Osteoblast (primary cell): ENCODE measurements at regions not wholly inside any gene's neighbourhood (a gene's known extent, or its start where the extent isn't known, plus 50 kb on each side); places are given as distances from the start of the nearest gene placed in this dataset.

Experiments used
- DNase-seq: peaks from one replicate; pipeline ENCODE4 v3.0.0; 2011; ENCODE audit warnings: low spot score, mixed read lengths; ENCODE audit not compliant: insufficient read length; ENCODE audit errors: missing footprints
- H2AFZ ChIP-seq: 2 replicates; pipeline ENCODE4 v1.6.0; 2011; ENCODE audit warnings: mild to moderate bottlenecking, low read length
- H3K27ac ChIP-seq: 2 replicates; pipeline ENCODE4 v1.5.1; 2011; ENCODE audit warnings: mild to moderate bottlenecking, low read depth, low read length, moderate library complexity
- H3K27me3 ChIP-seq: 2 replicates; pipeline ENCODE4 v1.6.0; 2012; ENCODE audit warnings: mild to moderate bottlenecking, control low read depth, inconsistent platforms, low read length, moderate library complexity; ENCODE audit not compliant: insufficient read depth
- H3K36me3 ChIP-seq: 2 replicates; pipeline ENCODE4 v1.5.1; 2011; ENCODE audit warnings: mild to moderate bottlenecking, low read length, control low read depth, moderate library complexity; ENCODE audit not compliant: insufficient read depth
- H3K4me1 ChIP-seq: 2 replicates; pipeline ENCODE4 v1.5.1; 2011; ENCODE audit warnings: mild to moderate bottlenecking, low read length, control low read depth, moderate library complexity; ENCODE audit not compliant: insufficient read depth
- H3K4me2 ChIP-seq: 2 replicates; pipeline ENCODE4 v1.6.0; 2011; ENCODE audit warnings: mild to moderate bottlenecking, low read length; ENCODE audit not compliant: insufficient read depth
- H3K4me3 ChIP-seq: fragments of 200-600 bp; sonication (generic); 3 replicates; pipeline ENCODE4 v1.5.1; 2012; ENCODE audit warnings: mild to moderate bottlenecking, low read length, inconsistent platforms; ENCODE audit not compliant: insufficient read depth
- H3K79me2 ChIP-seq: 2 replicates; pipeline ENCODE4 v1.6.0; 2012; ENCODE audit warnings: mild to moderate bottlenecking, low read length, control low read depth, inconsistent platforms; ENCODE audit not compliant: insufficient read depth
- H3K9me3 ChIP-seq: 2 replicates; pipeline ENCODE4 v1.5.1; 2011; ENCODE audit warnings: low read depth, low read length, control low read depth
- H4K20me1 ChIP-seq: 2 replicates; pipeline ENCODE4 v1.6.0; 2012; ENCODE audit warnings: mild to moderate bottlenecking, low read length, control low read depth; ENCODE audit not compliant: insufficient read depth
- TF ChIP-seq, protein P1 (sequence below): IDR thresholded peaks from 2 replicates; pipeline ENCODE4 v1.5.1; 2011; ENCODE audit warnings: mild to moderate bottlenecking, low read depth, low read length, moderate library complexity; ENCODE audit errors: extremely low read depth

GRCh38 chr10:111600772-111601171, 523.9 kb downstream of the ADRA2A start:
- H3K4me2 ChIP-seq, result no peak overlapping the region
- no peak overlapping the region for H2AFZ ChIP-seq
- no peak for DNase-seq
- no peaks in the 10 kb centered on the region for H3K36me3 ChIP-seq
- no peaks in the 10 kb centered on the region for H4K20me1 ChIP-seq
- TF ChIP-seq, protein P1, sequence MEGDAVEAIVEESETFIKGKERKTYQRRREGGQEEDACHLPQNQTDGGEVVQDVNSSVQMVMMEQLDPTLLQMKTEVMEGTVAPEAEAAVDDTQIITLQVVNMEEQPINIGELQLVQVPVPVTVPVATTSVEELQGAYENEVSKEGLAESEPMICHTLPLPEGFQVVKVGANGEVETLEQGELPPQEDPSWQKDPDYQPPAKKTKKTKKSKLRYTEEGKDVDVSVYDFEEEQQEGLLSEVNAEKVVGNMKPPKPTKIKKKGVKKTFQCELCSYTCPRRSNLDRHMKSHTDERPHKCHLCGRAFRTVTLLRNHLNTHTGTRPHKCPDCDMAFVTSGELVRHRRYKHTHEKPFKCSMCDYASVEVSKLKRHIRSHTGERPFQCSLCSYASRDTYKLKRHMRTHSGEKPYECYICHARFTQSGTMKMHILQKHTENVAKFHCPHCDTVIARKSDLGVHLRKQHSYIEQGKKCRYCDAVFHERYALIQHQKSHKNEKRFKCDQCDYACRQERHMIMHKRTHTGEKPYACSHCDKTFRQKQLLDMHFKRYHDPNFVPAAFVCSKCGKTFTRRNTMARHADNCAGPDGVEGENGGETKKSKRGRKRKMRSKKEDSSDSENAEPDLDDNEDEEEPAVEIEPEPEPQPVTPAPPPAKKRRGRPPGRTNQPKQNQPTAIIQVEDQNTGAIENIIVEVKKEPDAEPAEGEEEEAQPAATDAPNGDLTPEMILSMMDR, result no peak
- no peak overlapping the region for H3K4me3 ChIP-seq
- H3K79me2 ChIP-seq, result no peaks in the 10 kb centered on the region
- no peaks in the 10 kb centered on the region for H3K4me1 ChIP-seq
- H3K27me3 ChIP-seq, result no peaks in the 10 kb centered on the region
- H3K9me3 ChIP-seq, result no peaks in the 10 kb centered on the region
- no peak overlapping the region for H3K27ac ChIP-seq

DNA sequence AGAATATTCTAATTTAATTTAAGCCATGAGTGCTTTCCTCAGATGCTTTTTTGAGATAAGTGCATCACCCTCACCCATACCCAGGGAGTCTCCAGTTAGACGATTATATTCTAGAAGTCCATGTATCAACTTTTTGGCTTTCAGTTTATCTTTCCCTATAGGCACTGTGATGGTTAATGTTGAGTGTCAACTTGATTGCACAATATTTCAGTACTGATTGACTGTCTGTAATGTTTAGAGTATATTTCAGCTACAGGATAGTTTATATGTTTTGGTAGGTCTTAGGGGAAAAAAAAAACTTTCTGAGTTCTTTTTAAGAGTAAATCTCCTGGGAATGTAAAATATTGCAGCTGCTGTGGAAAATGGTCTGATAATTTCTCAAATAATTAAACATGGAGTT, 535.4 kb downstream of the ADRA2A start:
- no peak overlapping the region for H2AFZ ChIP-seq
- no peaks in the 10 kb centered on the region for H3K4me1 ChIP-seq
- TF ChIP-seq, protein P1, result no peak
- H3K27me3 ChIP-seq, result no peaks in the 10 kb centered on the region
- H3K36me3 ChIP-seq, result no peaks in the 10 kb centered on the region
- H3K79me2 ChIP-seq, result no peaks in the 10 kb centered on the region
- H3K4me2 ChIP-seq, result no peak overlapping the region
- DNase-seq, result no peak
- no peaks in the 10 kb centered on the region for H3K9me3 ChIP-seq
- no peak overlapping the region for H3K27ac ChIP-seq
- H4K20me1 ChIP-seq, result no peaks in the 10 kb centered on the region
- H3K4me3 ChIP-seq, result no peak overlapping the region

DNA sequence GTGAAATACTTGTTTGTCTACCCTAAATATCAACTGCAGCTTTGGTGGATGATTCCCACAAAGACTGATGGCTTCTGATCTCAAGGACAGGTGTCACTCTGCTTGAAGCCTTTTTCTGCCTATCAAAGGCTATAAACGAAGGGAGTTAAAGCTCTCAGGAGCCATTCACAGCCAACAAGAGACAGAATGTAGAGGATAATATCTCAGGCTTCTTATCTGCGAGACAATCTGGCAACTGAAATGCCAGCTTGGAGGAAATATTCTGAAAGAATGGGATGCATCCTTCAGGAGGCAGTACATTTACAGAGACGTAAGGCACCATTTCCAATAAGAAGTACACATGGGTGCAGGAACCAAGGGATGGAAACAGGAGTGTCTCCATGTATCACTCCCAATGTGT, 549.4 kb downstream of the GPAM start:
- no peak for DNase-seq
- Histone ChIP-seq H3K4me1 (no peaks in the 10 kb centered on the region), H3K4me3 (no peak overlapping the region), H4K20me1 (no peaks in the 10 kb centered on the region), H3K27ac (no peak overlapping the region), H3K9me3 (no peaks in the 10 kb centered on the region), H3K79me2 (no peaks in the 10 kb centered on the region), H3K36me3 (no peaks in the 10 kb centered on the region), H2AFZ (no peak overlapping the region), H3K4me2 (no peak overlapping the region), H3K27me3 (no peaks in the 10 kb centered on the region)
- TF ChIP-seq, protein P1, result no peak

DNA sequence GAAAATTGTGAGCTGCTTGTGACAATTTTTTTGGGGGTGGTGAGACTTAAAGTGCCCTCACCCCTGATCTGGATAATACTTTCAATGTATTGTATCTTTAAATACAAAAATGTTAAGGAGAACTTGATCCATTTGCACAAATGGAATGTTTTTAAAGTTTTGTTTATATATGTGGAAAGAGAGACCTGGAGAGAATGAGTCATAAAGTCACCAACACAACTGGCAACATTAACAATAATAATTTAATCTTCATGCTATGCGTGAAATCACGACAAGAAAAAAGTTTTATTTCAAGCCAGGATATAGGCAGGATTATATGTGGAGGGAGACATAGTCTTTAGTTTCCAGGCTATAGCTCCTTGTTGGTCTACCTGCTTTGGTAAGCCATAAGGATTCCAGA, 537.5 kb downstream of the GPAM start:
- no peak for DNase-seq
- H3K4me3 ChIP-seq, result no peak overlapping the region
- H3K27me3 ChIP-seq, result no peaks in the 10 kb centered on the region
- no peaks in the 10 kb centered on the region for H3K9me3 ChIP-seq
- TF ChIP-seq, protein P1, result no peak
- no peaks in the 10 kb centered on the region for H3K4me1 ChIP-seq
- no peak overlapping the region for H3K27ac ChIP-seq
- H3K4me2 ChIP-seq, result no peak overlapping the region
- H4K20me1 ChIP-seq, result no peaks in the 10 kb centered on the region
- H3K79me2 ChIP-seq, result no peaks in the 10 kb centered on the region
- no peaks in the 10 kb centered on the region for H3K36me3 ChIP-seq
- H2AFZ ChIP-seq, result no peak overlapping the region
